GM21447 (cell line): ENCODE measurements at regions not wholly inside any gene's neighbourhood (a gene's known extent, or its start where the extent isn't known, plus 50 kb on each side); places are given as distances from the start of the nearest gene placed in this dataset.
"Not testable (repeated sequence)": the region's sequence is repeated elsewhere in the genome, so short reads cannot be mapped to it uniquely, and the experiment has no call there.

Source experiments
- ATAC-seq: cut with Tn5 transposase; IDR thresholded peaks from one replicate; pipeline ENCODE4 v1.9.1; 2021; ENCODE audit not compliant: unreplicated experiment

- ATAC-seq, result no peak
These were observed 333.9 kb upstream of the ATP10A start for GRCh38 chr15:26197060-26197459.

GRCh38 chr15:26191193-26191592 is 328.1 kb upstream of the ATP10A start:
- no peak for ATAC-seq

GRCh38 chr15:26186138-26186537 is 323.0 kb upstream of the ATP10A start:
- not testable (repeated sequence) for ATAC-seq

- ATAC-seq, result no peak
These were observed 319.3 kb upstream of the ATP10A start for GRCh38 chr15:26182441-26182840.

DNA sequence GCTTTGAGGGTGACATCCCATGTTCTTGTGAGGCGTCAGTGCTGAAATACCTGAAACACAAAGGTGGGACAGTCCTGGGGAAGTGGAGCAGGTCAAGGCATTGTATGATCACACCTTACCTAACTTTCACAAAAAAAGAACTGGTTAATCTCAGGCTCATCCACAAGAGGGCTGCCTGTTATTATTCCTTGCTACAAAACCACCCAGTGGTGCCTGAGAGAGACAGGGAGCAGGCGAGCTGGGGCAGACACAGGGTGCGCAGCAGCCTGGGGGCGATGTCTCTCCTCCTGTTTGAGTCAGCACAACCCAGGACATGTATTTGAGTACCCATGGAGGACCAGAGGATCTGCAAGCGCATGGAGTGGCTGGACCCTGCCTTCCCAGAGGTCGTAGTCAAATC is 316.8 kb upstream of the ATP10A start:
- no peak for ATAC-seq

DNA sequence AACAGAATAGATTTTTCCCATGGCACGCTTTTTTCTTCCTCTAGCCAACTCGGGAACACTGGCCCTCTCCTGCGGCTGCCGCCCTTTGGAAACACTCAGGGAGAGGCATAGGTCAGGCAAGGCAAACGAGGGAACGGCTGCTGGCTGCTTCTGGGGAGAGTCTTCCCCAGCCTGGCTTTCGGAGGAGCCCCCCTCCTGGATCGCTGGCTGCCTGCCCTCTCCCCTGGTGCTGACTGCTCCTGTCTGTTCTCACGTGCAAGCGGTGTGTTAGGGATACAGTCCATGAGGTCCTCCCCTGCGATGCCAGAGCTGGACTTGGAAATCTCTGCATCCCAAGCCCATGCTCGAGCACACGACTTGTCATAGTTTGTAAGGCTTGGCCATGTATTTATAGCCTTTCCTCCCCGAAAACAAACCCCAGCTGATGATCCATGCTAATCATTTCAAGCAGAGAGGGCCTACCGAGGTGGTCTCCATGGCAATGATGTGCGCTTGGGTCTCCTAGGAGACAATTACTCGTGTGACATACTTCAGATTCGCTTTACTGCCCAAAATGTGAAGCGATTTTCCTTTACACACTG is 315.6 kb upstream of the ATP10A start:
- no peak for ATAC-seq

DNA sequence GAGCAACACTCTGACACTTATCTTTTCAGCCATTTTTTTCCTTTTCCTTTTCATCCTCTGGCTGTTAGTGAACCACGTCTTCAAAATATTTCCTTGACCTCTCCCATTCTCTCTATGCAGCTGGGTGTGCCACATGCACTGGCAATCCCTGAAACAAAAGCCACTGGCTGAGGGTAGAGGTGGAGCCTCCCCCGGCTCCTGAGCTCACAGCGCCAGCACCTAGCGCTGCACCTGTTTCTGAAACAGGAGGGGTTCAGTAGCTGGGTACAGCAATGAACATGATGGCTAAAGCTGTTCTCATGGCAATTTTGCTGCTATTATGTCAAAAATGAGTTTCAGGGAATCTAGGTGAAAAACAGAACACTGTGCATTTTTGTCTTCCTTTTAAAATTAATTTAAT is 314.7 kb upstream of the ATP10A start:
- no peak for ATAC-seq

- no peak for ATAC-seq
These were observed 313.7 kb upstream of the ATP10A start for GRCh38 chr15:26176831-26177230.

DNA sequence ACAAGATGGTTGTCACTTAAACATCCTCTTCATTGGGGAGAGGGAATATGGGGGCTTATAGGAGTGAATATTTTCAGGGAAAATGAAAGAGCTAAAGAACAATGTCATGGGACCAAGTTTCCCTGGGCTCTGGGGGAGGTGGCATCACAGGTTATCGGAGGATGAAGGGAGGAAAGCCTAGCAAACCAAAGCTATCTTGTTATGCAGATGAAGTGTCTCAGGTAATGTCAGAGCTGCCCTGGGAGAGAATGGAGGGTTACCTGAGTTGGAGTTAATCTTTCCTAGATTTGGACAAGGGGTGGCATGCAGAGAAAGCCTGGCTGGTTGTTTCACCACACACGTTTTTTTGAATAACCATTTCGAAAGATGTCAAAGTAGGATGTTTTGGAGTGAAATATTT is 308.1 kb upstream of the ATP10A start:
- ATAC-seq, result no peak

DNA sequence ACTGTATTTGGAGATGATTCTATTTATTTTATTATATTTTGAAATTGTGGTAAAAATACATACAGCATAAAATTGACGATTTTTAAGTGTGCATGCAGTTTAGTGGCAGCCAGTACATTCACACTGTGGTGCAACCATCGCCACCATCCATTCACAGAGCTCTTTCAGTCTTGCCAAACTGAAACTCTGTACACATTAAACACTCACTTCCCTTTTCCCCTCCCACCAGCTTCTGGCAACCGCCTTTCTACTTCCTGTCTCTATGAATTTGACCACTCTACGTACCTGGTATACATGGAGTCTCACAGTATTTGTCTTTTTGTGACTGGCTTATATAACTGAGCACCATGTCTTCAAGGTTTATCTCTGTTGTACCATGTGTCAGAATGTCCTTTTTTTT is 303.3 kb upstream of the ATP10A start:
- ATAC-seq, result no peak

DNA sequence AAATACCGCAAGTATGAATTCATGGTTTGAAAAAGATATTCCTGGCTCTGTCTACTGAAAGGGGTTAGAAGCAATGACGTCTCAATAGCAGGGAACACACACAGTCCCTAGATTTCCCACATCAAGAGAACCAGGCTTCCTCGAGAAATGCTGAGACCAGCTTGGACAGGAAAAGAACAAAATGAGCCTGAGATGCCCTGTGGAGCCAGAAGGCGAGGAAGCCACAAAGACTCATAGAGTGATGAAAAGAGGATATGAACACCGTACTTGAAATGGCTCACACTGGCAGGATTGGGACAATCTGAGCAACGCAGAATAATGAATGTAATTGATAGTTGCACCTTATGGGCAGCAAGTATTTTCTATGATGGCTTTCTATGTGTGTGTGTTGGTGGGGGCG is 302.4 kb upstream of the ATP10A start:
- ATAC-seq, result no peak

DNA sequence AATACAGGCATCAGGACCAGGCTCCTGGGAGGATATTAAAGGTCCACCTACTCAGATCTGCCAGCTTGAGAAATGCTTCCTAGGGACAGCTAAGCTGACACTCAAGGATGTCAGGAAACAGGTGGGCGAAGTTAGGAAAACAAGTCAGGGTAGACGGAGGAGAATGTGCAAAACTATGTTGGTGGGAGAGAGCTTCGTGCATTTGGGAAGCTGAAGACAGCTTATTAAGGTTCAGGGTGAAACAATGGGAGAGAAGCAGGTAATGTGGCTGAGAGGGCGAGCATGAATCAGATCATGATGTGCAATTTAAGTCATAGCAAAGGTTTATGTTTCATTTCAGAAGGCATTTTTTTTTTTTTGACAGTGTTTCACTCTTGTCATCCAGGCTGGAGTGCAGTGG is 297.2 kb upstream of the ATP10A start:
- ATAC-seq, result no peak

GRCh38 chr15:26158176-26158575 is 295.0 kb upstream of the ATP10A start:
- ATAC-seq, result no peak

DNA sequence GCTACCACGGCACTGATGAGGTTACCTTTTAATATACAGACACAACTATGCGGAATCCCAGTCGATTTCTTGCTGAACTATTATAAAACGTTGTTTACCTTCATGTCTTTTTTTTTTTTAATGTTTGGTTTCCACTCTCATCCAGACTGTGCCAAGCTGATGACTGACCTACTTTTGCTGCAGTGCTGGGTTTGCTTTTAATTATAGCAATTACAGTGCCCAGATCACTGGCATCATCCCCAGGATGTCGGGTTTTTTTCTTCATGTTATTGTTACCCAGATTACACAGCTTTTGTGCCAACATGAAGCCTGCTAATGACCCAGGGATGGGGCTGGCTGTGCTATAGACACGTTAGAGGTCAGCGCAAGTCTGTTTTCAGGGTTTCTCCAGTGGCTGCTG is 294.0 kb upstream of the ATP10A start:
- ATAC-seq, result no peak

GRCh38 chr15:26156051-26156450 is 292.9 kb upstream of the ATP10A start:
- ATAC-seq, result no peak

GRCh38 chr15:26148156-26148860 is 285.2 kb upstream of the ATP10A start:
- ATAC-seq, result no peak

GRCh38 chr15:26146202-26146601 is 283.1 kb upstream of the ATP10A start:
- ATAC-seq, result no peak

GRCh38 chr15:26145796-26146195 is 282.7 kb upstream of the ATP10A start:
- ATAC-seq, result no peak

GRCh38 chr15:26144836-26145235 is 281.7 kb upstream of the ATP10A start:
- no peak for ATAC-seq

DNA sequence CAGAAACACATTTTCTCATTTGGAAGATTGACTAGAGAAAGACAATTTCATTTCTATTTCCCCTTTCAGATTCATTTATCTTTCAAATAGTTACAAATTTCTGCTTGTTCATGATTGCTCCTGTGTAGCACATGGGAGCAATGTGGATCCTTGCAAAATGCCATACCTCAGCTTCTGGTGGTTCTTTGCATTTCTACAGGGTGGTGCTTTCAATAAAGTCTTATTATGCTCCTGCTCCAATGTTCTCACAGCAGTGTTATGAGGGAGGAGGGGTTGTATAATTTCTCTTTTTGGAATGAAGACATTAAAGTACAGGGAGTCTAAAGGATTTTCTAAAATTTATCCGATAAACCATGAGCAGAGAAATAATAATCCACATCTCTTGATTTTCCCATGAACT is 280.1 kb upstream of the ATP10A start:
- no peak for ATAC-seq

DNA sequence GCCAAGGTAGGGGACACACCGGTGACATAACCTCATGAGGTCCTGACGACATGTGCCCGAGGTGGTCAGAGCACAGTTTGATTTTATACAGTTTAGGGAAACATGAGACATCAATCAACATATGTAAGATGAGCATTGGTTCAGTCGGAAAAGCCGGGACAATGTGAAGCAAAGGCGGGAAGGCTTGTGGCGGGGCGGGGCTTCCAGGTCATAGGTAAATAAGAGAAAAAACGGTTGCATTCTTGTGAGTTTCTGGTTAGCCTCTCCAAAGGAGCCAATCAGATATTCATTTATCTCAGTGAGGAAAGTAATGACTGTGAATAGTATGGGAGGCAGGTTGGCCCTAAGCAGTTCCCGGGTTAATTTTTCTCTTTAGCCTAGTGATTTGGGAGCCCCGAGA is 271.7 kb upstream of the ATP10A start:
- no peak for ATAC-seq

- no peak for ATAC-seq
These were observed 271.0 kb upstream of the ATP10A start for GRCh38 chr15:26134152-26134551.

DNA sequence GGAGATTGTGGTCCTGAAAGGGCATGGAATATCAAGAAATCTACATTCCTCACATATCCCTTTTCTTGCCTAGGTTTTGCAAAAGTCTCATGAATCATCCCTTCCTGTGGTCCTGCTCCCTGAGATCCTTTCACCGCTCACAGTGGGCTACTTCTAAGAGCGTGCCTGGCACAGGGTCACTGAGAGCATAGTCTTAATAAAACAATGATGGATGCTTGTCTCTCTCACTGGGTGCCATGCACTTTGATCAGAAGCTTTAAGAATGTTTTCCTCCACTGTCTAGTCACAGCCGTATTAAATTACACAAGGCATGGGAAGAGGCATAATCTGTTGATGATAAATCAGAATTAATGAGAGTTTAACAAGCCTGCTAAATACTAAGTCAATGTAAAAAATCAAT is 269.7 kb upstream of the ATP10A start:
- no peak for ATAC-seq
